ENCODE measurements at regions not wholly inside any gene's neighbourhood (a gene's known extent, or its start where the extent isn't known, plus 50 kb on each side); places are given as distances from the start of the nearest gene placed in this dataset.

DNA sequence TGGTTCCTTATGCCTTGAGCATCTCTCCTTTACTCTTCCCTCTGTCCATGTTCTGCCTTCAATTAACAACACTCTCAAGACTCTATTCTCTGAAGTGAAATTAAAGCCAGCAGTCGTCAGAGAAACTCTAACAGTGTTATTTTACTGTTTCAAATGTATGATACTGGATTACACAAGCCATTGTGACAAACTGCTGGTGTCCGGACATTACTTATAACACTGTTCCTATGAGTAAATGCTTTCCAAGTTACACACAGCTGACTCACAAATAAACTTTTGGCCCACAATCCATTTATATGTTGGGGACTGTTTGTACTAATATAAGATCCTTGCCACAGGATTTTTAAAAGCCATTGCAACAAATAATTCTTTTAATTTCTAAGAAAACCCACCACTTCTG lies 63.2 kb upstream of the GHR start:
- no peak for DNase-seq (ENCODE audit: low spot score)

DNA sequence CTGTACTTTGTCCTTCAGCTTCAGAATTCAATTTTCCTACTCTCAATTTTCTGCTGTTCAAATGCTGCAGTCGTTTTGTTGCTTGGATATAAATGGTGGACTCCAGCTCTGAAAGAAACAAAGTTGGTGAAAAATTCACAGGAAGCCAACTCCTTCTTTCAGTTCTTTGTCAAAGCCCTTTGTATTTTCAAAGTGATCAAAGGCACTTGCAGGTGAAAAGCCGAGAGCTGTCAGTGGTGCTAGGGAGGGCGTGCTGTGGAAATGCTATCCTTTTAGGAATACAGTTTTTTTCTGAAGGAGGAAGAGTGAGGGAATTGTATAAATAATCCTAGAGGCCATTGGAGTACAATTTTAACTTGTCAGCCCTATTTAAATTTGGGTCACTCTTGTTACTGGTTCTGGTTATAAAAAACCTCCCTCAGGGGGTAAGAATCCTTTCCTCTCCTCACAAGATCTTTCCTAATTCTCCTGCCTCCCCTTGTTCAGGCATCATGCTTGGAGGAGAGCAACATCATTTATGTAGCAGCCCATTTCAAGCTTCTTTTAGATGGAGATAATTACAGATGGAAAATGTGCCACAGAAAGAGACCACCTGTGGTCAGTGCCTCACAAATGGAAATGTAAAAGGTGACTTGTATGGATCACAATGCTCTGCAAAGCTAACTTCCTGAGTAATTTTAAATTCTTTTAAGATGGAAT lies 62.5 kb upstream of the GHR start:
- DNase-seq (ENCODE audit: low spot score): no peak

DNA sequence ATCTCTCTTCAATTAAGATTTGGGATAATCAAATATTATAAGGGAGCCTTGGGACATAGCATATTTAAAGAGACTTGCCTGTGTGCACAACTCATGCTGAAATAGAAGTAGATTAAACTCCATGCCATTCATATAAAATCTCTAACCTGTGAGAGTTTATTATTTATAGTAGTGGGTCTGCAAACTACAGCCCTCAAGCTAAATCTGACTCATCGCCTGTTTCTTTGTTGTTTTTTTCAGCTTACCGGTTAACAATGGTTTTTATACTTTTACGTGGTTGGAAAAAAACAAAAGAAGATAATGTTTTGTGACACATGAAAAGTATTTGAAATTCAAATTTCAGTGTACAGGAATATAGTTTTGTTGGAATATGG lies 61.9 kb upstream of the GHR start:
- no peak for DNase-seq (ENCODE audit: low spot score)

DNA sequence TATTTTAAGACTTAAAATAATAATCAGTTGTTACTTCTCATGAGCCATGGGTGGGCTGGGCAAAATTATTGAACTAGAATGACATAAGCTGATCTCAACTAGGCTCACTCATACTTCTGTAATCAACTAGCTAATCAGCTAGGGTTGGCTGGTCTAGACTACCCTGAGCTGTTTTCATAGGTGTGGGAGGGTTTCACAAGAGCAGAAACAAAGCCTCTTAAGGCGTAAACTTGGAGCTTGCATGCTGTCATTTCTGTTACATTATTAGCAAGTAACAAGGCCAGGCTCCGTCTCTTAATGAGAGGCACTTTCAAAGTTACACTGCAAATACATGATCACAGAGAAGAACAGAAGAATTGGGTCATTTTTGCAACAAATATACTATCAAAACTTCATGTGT lies 57.2 kb upstream of the GHR start:
- no peak for DNase-seq (ENCODE audit: low spot score)
